ENCODE measurements at regions not wholly inside any gene's neighbourhood (a gene's known extent, or its start where the extent isn't known, plus 50 kb on each side); places are given as distances from the start of the nearest gene placed in this dataset.

GRCh38 chr6:93471281-93471680 lies 51.9 kb upstream of the EPHA7 start:
- 48 to 68% methylated on average over 2 of the region's 2 CpGs for WGBS, 2 donors (ENCODE audit: low coverage in 1 of 2)
- Histone ChIP-seq H3K36me3 (no peaks in the 10 kb centered on the region), H3K27me3 (no peaks in the 10 kb centered on the region), H3K4me1 (peaks cover 0 to 29% (median 0%) of the 10 kb centered on the region in 3 donors), H3K4me3 (no peak overlapping the region), H3K9me3 (no peaks in the 10 kb centered on the region), H3K27ac (no peak overlapping the region)
- ATAC-seq = no peak
- TF ChIP-seq POLR2AphosphoS5 (IDR thresholded peaks at IDR 0.05) = no peak
- TF ChIP-seq POLR2A (IDR thresholded peaks at IDR 0.05) = no peak
- no peak for TF ChIP-seq EP300 (IDR thresholded peaks at IDR 0.05)
- TF ChIP-seq CTCF (IDR thresholded peaks at IDR 0.05) = no peak

Small RNA genes in the stretch of these regions (small RNA-seq; reads per million reads assigned to genes)
- gene AL078595.1 (0 reads per million in 4 donors), gene RF00425 (0 reads per million in 4 donors)
